ENCODE measurements at regions not wholly inside any gene's neighbourhood (a gene's known extent, or its start where the extent isn't known, plus 50 kb on each side); places are given as distances from the start of the nearest gene placed in this dataset.

GRCh38 chr2:56874717-56875116 lies 690.9 kb downstream of the CCDC85A start:
- Histone ChIP-seq H3K9me3 (no peaks in the 10 kb centered on the region), H3K36me3 (no peaks in the 10 kb centered on the region), H3K27ac (no peak overlapping the region), H3K4me2 (no peak overlapping the region), H3K4me1 (no peaks in the 10 kb centered on the region), H3K9ac (no peak overlapping the region), H4K20me1 (no peaks in the 10 kb centered on the region), H3K4me3 (no peak overlapping the region), H3K27me3 (no peaks in the 10 kb centered on the region)
- TF ChIP-seq Cebpa-rat (IDR thresholded peaks at IDR 0.05): no peak

GRCh38 chr2:56889738-56890137 lies 705.9 kb downstream of the CCDC85A start:
- no peak overlapping the region for H3K4me3 ChIP-seq
- no peaks in the 10 kb centered on the region for H3K27me3 ChIP-seq
- no peak for TF ChIP-seq Cebpa-rat (IDR thresholded peaks at IDR 0.05)
- no peaks in the 10 kb centered on the region for H3K9me3 ChIP-seq
- H4K20me1 ChIP-seq: no peaks in the 10 kb centered on the region
- H3K27ac ChIP-seq: no peak overlapping the region
- no peaks in the 10 kb centered on the region for H3K4me1 ChIP-seq
- no peaks in the 10 kb centered on the region for H3K36me3 ChIP-seq
- H3K9ac ChIP-seq: no peak overlapping the region
- no peak overlapping the region for H3K4me2 ChIP-seq

GRCh38 chr2:56892382-56892781 lies 708.6 kb downstream of the CCDC85A start:
- no peaks in the 10 kb centered on the region for H3K27me3 ChIP-seq
- no peak for TF ChIP-seq Cebpa-rat (IDR thresholded peaks at IDR 0.05)
- no peaks in the 10 kb centered on the region for H3K4me1 ChIP-seq

GRCh38 chr2:56898986-56899385 lies 715.2 kb downstream of the CCDC85A start:
- no peak for TF ChIP-seq Cebpa-rat (IDR thresholded peaks at IDR 0.05)
- H3K36me3 ChIP-seq: no peaks in the 10 kb centered on the region
- no peaks in the 10 kb centered on the region for H3K27me3 ChIP-seq
- H3K4me2 ChIP-seq: no peak overlapping the region
- no peak overlapping the region for H3K27ac ChIP-seq
- no peaks in the 10 kb centered on the region for H3K4me1 ChIP-seq
- no peak overlapping the region for H3K4me3 ChIP-seq
- no peaks in the 10 kb centered on the region for H3K9me3 ChIP-seq
- no peaks in the 10 kb centered on the region for H4K20me1 ChIP-seq
- no peak overlapping the region for H3K9ac ChIP-seq

More at GRCh38 chr2:56892382-56892781, 708.6 kb downstream of the CCDC85A start:
- no peaks in the 10 kb centered on the region for H3K36me3 ChIP-seq
- no peaks in the 10 kb centered on the region for H3K9me3 ChIP-seq
- no peak overlapping the region for H3K4me2 ChIP-seq
- H4K20me1 ChIP-seq: no peaks in the 10 kb centered on the region
- no peak overlapping the region for H3K27ac ChIP-seq
- H3K9ac ChIP-seq: no peak overlapping the region
- H3K4me3 ChIP-seq: no peak overlapping the region

GRCh38 chr2:56912490-56912889 lies 728.7 kb downstream of the CCDC85A start:
- Histone ChIP-seq H3K4me3 (no peak overlapping the region), H3K36me3 (no peaks in the 10 kb centered on the region), H3K9ac (no peak overlapping the region), H4K20me1 (no peaks in the 10 kb centered on the region), H3K27me3 (no peaks in the 10 kb centered on the region), H3K4me1 (no peaks in the 10 kb centered on the region), H3K4me2 (no peak overlapping the region), H3K9me3 (no peaks in the 10 kb centered on the region), H3K27ac (no peak overlapping the region)
- TF ChIP-seq Cebpa-rat (IDR thresholded peaks at IDR 0.05): no peak

- Histone ChIP-seq H3K27ac (no peak overlapping the region), H3K4me1 (no peaks in the 10 kb centered on the region), H3K27me3 (no peaks in the 10 kb centered on the region), H3K9me3 (no peaks in the 10 kb centered on the region), H3K4me3 (no peak overlapping the region), H4K20me1 (no peaks in the 10 kb centered on the region), H3K36me3 (no peaks in the 10 kb centered on the region), H3K9ac (no peak overlapping the region), H3K4me2 (no peak overlapping the region)
- TF ChIP-seq Cebpa-rat (IDR thresholded peaks at IDR 0.05): no peak
Measured at GRCh38 chr2:56918790-56919189, 735.0 kb downstream of the CCDC85A start.

GRCh38 chr2:56933976-56934375 lies 750.2 kb downstream of the CCDC85A start:
- Histone ChIP-seq H3K4me3 (no peak overlapping the region), H3K9ac (no peak overlapping the region), H3K27me3 (no peaks in the 10 kb centered on the region), H3K4me1 (no peaks in the 10 kb centered on the region), H4K20me1 (no peaks in the 10 kb centered on the region), H3K9me3 (no peaks in the 10 kb centered on the region), H3K4me2 (no peak overlapping the region), H3K36me3 (no peaks in the 10 kb centered on the region), H3K27ac (no peak overlapping the region)
- no peak for TF ChIP-seq Cebpa-rat (IDR thresholded peaks at IDR 0.05)

GRCh38 chr2:56934866-56935265 lies 751.1 kb downstream of the CCDC85A start:
- no peak overlapping the region for H3K9ac ChIP-seq
- H3K36me3 ChIP-seq: no peaks in the 10 kb centered on the region
- no peak overlapping the region for H3K4me3 ChIP-seq
- H3K4me2 ChIP-seq: no peak overlapping the region
- TF ChIP-seq Cebpa-rat (IDR thresholded peaks at IDR 0.05): no peak
- H3K4me1 ChIP-seq: no peaks in the 10 kb centered on the region
- no peaks in the 10 kb centered on the region for H4K20me1 ChIP-seq
- H3K27me3 ChIP-seq: no peaks in the 10 kb centered on the region
- no peak overlapping the region for H3K27ac ChIP-seq
- H3K9me3 ChIP-seq: no peaks in the 10 kb centered on the region

- Histone ChIP-seq H3K27ac (no peak overlapping the region), H3K4me3 (no peak overlapping the region), H3K27me3 (no peaks in the 10 kb centered on the region), H3K4me2 (no peak overlapping the region), H3K36me3 (no peaks in the 10 kb centered on the region), H3K9me3 (no peaks in the 10 kb centered on the region), H3K9ac (no peak overlapping the region), H4K20me1 (no peaks in the 10 kb centered on the region), H3K4me1 (no peaks in the 10 kb centered on the region)
- no peak for TF ChIP-seq Cebpa-rat (IDR thresholded peaks at IDR 0.05)
Measured at GRCh38 chr2:56940054-56940453, 756.3 kb downstream of the CCDC85A start.

- no peak for TF ChIP-seq Cebpa-rat (IDR thresholded peaks at IDR 0.05)
- Histone ChIP-seq H3K27me3 (no peaks in the 10 kb centered on the region), H3K4me1 (no peaks in the 10 kb centered on the region), H3K4me3 (no peak overlapping the region), H3K36me3 (no peaks in the 10 kb centered on the region), H4K20me1 (no peaks in the 10 kb centered on the region), H3K4me2 (no peak overlapping the region), H3K27ac (no peak overlapping the region), H3K9me3 (0 out of 2 replicates have a peak, but pooled peaks cover 4% of the 10 kb centered on the region), H3K9ac (no peak overlapping the region)
Measured at GRCh38 chr2:56952871-56953270, 769.1 kb downstream of the CCDC85A start.

- TF ChIP-seq Cebpa-rat (IDR thresholded peaks at IDR 0.05): no peak
- Histone ChIP-seq H3K4me3 (no peak overlapping the region), H3K27me3 (no peaks in the 10 kb centered on the region), H3K9ac (no peak overlapping the region), H3K27ac (no peak overlapping the region), H4K20me1 (no peaks in the 10 kb centered on the region), H3K36me3 (no peaks in the 10 kb centered on the region), H3K9me3 (peaks cover 3% of the 10 kb centered on the region; the same call in 1 of the 2 replicates), H3K4me2 (no peak overlapping the region), H3K4me1 (no peaks in the 10 kb centered on the region)
Measured at GRCh38 chr2:56960581-56960980, 776.8 kb downstream of the CCDC85A start.
